ENCODE measurements at regions not wholly inside any gene's neighbourhood (a gene's known extent, or its start where the extent isn't known, plus 50 kb on each side); places are given as distances from the start of the nearest gene placed in this dataset.
A peak's percentile ranks its signal among the peaks of the same experiment; 100 is the strongest.

- TF ChIP-seq PKNOX1 (IDR thresholded peaks at IDR 0.05), result no peak
- no peak for TF ChIP-seq ARNT (IDR thresholded peaks at IDR 0.05)
- no peak for TF ChIP-seq BHLHE40 (IDR thresholded peaks at IDR 0.05; ENCODE audit: borderline replicate concordance)
- no peak for TF ChIP-seq NFRKB (IDR thresholded peaks at IDR 0.05)
- TF ChIP-seq ZNF384 (IDR thresholded peaks at IDR 0.05), result no peak
- no peak for TF ChIP-seq HDGF (IDR thresholded peaks at IDR 0.05; ENCODE audit: borderline replicate concordance)
- no peak for TF ChIP-seq L3MBTL2 (conservative IDR thresholded peaks at IDR 0.05)
- TF ChIP-seq FOXM1 (IDR thresholded peaks at IDR 0.05; ENCODE audit: borderline replicate concordance), result no peak
- POLR2A ChIA-PET, result no interaction called here
- CTCF ChIA-PET, result no interaction called here
- no peak for DNase-seq (ENCODE audit: extremely low spot score)
Measured at GRCh38 chr18:39994498-39994897, 1960.5 kb upstream of the PIK3C3 start.

- no peak for DNase-seq (ENCODE audit: extremely low spot score)
- ChIA-PET CTCF (no interaction called here), POLR2A (no interaction called here)
- TF ChIP-seq SP1 (IDR thresholded peaks at IDR 0.05), result no peak
- 0 out of 2 replicates have a peak, but pooled peaks have one; percentile 2 for TF ChIP-seq PKNOX1 (IDR thresholded peaks at IDR 0.05)
- TF ChIP-seq FOXM1 (IDR thresholded peaks at IDR 0.05; ENCODE audit: borderline replicate concordance), result no peak
Measured at GRCh38 chr18:39991696-39992265, 1963.3 kb upstream of the PIK3C3 start.

- DNase-seq (ENCODE audit: extremely low spot score), result no peak
- POLR2A ChIA-PET, result no interaction called here
- TF ChIP-seq HDGF (IDR thresholded peaks at IDR 0.05; ENCODE audit: borderline replicate concordance) (no peak), FOXM1 (IDR thresholded peaks at IDR 0.05; ENCODE audit: borderline replicate concordance) (no peak), SP1 (IDR thresholded peaks at IDR 0.05) (no peak), L3MBTL2 (conservative IDR thresholded peaks at IDR 0.05) (no peak), FOXK2 (IDR thresholded peaks at IDR 0.05) (no peak), BHLHE40 (IDR thresholded peaks at IDR 0.05; ENCODE audit: borderline replicate concordance) (no peak), FOXA1 (IDR thresholded peaks at IDR 0.05) (no peak)
- CTCF ChIA-PET, result no interaction called here
Measured at GRCh38 chr18:39990540-39990939, 1964.5 kb upstream of the PIK3C3 start.

GRCh38 chr18:39976771-39977170, 1978.3 kb upstream of the PIK3C3 start:
- no peak for DNase-seq (ENCODE audit: extremely low spot score)
- TF ChIP-seq FOXA1 (IDR thresholded peaks at IDR 0.05) (no peak), TARDBP (IDR thresholded peaks at IDR 0.05) (no peak), ELF4 (IDR thresholded peaks at IDR 0.05) (no peak), ARNT (IDR thresholded peaks at IDR 0.05) (no peak), HDGF (IDR thresholded peaks at IDR 0.05; ENCODE audit: borderline replicate concordance) (no peak), BHLHE40 (IDR thresholded peaks at IDR 0.05; ENCODE audit: borderline replicate concordance) (no peak), FOXM1 (IDR thresholded peaks at IDR 0.05; ENCODE audit: borderline replicate concordance) (no peak), SP1 (IDR thresholded peaks at IDR 0.05) (no peak), ZNF384 (IDR thresholded peaks at IDR 0.05) (no peak), SUZ12 (IDR thresholded peaks at IDR 0.05) (no peak)
- POLR2A ChIA-PET, result no interaction called here
- CTCF ChIA-PET, result no interaction called here

- CTCF ChIA-PET, result no interaction called here
- DNase-seq (ENCODE audit: extremely low spot score), result no peak
- POLR2A ChIA-PET, result no interaction called here
- TF ChIP-seq HDGF (IDR thresholded peaks at IDR 0.05; ENCODE audit: borderline replicate concordance) (no peak), FOXM1 (IDR thresholded peaks at IDR 0.05; ENCODE audit: borderline replicate concordance) (no peak), SP1 (IDR thresholded peaks at IDR 0.05) (no peak), ELF4 (IDR thresholded peaks at IDR 0.05) (no peak), TARDBP (IDR thresholded peaks at IDR 0.05) (no peak), FOXA1 (IDR thresholded peaks at IDR 0.05) (no peak), NFRKB (IDR thresholded peaks at IDR 0.05) (no peak), SUZ12 (IDR thresholded peaks at IDR 0.05) (no peak), FOXK2 (IDR thresholded peaks at IDR 0.05) (no peak), ZNF384 (IDR thresholded peaks at IDR 0.05) (no peak), BHLHE40 (IDR thresholded peaks at IDR 0.05; ENCODE audit: borderline replicate concordance) (no peak), CTBP1 (IDR thresholded peaks at IDR 0.05; ENCODE audit: borderline replicate concordance) (no peak), L3MBTL2 (conservative IDR thresholded peaks at IDR 0.05) (no peak), PKNOX1 (IDR thresholded peaks at IDR 0.05) (no peak)
Measured at GRCh38 chr18:39972521-39972920, 1982.5 kb upstream of the PIK3C3 start.

- TF ChIP-seq BHLHE40 (IDR thresholded peaks at IDR 0.05; ENCODE audit: borderline replicate concordance) (no peak), TARDBP (IDR thresholded peaks at IDR 0.05) (no peak), FOXA1 (IDR thresholded peaks at IDR 0.05) (no peak), FOXK2 (IDR thresholded peaks at IDR 0.05) (no peak), ELF4 (IDR thresholded peaks at IDR 0.05) (no peak), ZNF384 (IDR thresholded peaks at IDR 0.05) (no peak), SP1 (IDR thresholded peaks at IDR 0.05) (no peak), L3MBTL2 (conservative IDR thresholded peaks at IDR 0.05) (no peak)
- ChIA-PET POLR2A (no interaction called here), CTCF (no interaction called here)
- no peak for DNase-seq (ENCODE audit: extremely low spot score)
Measured at GRCh38 chr18:39969803-39970494, 1985.1 kb upstream of the PIK3C3 start.

GRCh38 chr18:39966275-39966674, 1988.8 kb upstream of the PIK3C3 start:
- CTCF ChIA-PET, result interaction anchor here (0.7 kb wide), 2 partner anchors 7 to 16 kb away, joined by 3 read pairs; no protein-coding TSS in a partner anchor
- DNase-seq (ENCODE audit: extremely low spot score), result peak; percentile 30
- TF ChIP-seq ZNF384 (IDR thresholded peaks at IDR 0.05), result no peak
- no peak for TF ChIP-seq ARNT (IDR thresholded peaks at IDR 0.05)
- no peak for TF ChIP-seq FOXA1 (IDR thresholded peaks at IDR 0.05)
- no peak for TF ChIP-seq ELF4 (IDR thresholded peaks at IDR 0.05)
- no peak for TF ChIP-seq NFRKB (IDR thresholded peaks at IDR 0.05)
- no peak for TF ChIP-seq HDGF (IDR thresholded peaks at IDR 0.05; ENCODE audit: borderline replicate concordance)
- TF ChIP-seq PKNOX1 (IDR thresholded peaks at IDR 0.05), result no peak
- no peak for TF ChIP-seq LEF1 (IDR thresholded peaks at IDR 0.05; ENCODE audit: borderline replicate concordance)
- TF ChIP-seq FOXM1 (IDR thresholded peaks at IDR 0.05; ENCODE audit: borderline replicate concordance), result no peak
- TF ChIP-seq CTBP1 (IDR thresholded peaks at IDR 0.05; ENCODE audit: borderline replicate concordance), result no peak
- no peak for TF ChIP-seq TARDBP (IDR thresholded peaks at IDR 0.05)
- TF ChIP-seq BHLHE40 (IDR thresholded peaks at IDR 0.05; ENCODE audit: borderline replicate concordance), result no peak
- TF ChIP-seq FOXK2 (IDR thresholded peaks at IDR 0.05), result no peak
- POLR2A ChIA-PET, result no interaction called here

Measured in HEK293T (cell line).